ENCODE measurements at regions not wholly inside any gene's neighbourhood (a gene's known extent, or its start where the extent isn't known, plus 50 kb on each side); places are given as distances from the start of the nearest gene placed in this dataset.

DNA sequence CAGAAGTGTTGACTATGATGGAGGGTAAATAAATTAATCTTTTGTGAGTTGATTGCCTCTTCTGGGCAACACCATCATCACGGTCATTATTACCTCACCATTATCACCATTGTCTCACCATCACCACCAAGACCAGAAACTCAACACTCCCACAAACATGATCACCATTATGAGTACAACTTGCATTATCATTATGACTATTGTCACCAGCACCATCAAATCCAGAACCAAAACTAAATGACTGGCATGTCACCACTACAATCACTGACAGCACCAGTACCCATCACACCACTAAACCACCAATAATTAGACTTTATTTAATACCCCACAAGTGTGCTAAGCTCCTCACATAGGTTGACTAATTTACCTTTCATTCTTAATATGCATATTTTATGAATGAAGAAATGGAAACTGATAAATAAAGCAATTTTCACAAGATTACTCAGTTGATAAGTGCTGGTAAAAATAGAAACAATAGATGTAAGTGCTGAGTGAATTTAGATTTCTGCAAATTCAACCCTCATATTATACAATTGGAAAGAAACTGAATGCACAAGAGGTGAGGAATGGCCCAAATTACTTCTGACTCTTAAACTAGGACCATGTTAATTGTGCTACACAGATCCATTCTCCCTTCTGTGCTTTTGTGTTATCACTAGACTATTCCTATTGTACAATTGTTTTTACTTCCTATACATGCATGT, 517.8 kb upstream of the PAPPA start:
- TF ChIP-seq CTCF (IDR thresholded peaks at IDR 0.05; ENCODE audit: insufficient read depth, low read length, poor library complexity, severe bottlenecking) (no peak), EZH2phosphoT487 (conservative IDR thresholded peaks at IDR 0.05; ENCODE audit: low read length) (no peak)
